ENCODE measurements at regions not wholly inside any gene's neighbourhood (a gene's known extent, or its start where the extent isn't known, plus 50 kb on each side); places are given as distances from the start of the nearest gene placed in this dataset.
A peak's percentile ranks its signal among the peaks of the same experiment; 100 is the strongest.
"Not testable (repeated sequence)": the region's sequence is repeated elsewhere in the genome, so short reads cannot be mapped to it uniquely, and the experiment has no call there.

DNA sequence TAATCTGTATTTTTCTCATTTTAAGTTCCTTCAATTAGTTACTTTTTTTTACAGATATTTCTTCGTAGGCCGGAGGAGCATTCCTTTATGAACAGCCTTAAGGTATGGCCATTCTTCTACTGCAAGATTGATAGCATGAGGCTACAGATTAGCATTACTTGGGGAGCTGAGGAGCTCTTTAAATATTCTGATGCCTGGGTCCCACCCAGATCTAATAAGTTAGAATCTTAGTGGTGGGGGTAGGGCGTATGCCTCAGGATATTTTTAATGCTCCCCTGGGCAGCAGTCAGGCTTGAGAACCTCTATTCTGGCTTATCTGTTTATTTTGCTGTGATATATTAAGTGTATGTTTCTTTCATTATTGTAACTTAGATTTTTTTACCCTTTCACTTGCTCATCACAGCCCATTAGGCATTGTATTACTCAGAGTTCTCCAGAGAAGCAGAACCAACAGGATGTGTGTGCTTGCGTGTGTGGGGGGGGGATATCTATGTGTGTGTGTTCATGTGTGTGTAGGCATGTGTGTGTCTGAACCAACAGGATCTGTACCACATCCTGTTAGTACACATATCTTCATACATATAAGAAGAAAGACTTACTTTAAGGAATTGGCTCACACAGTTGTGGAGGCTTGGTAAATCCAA, 91.8 kb upstream of the MTAP start:
- Mint-ChIP-seq H3K4me1 (no peaks in the 10 kb centered on the region), H3K9me3 (no peaks in the 10 kb centered on the region), H3K36me3 (no peaks in the 10 kb centered on the region), H3K4me3 (peak overlapping the region in 1 of 8 donors; percentile 35), H3K27me3 (peaks cover 17 to 43% (median 26%) of the 10 kb centered on the region in 3 donors), H3K27ac (peak overlapping the region in 1 of 6 donors; percentile 54)
- DNase-seq: no peak
- ATAC-seq (ENCODE audit: low read depth in 2 of 2): no peak

DNA sequence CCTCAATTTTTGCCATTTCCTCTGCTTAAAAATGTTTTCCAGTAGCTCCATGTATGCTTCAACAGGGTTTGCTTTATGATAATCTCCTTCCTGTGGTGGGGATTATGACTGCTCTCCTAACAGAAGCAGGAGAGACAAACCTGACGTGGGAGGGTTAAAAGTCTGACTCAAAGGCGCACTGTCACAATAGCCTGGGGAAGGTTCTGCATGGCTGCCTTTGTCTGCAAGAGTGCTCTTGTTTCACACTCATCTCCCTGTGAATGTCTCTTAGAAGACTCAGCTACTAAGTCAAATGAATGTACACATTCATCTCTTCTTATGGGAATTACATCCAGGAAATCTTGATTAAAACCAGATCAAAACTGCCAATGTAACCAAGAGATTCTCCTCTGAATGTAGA, 90.9 kb upstream of the MTAP start:
- no peaks in the 10 kb centered on the region for H3K9me3 Mint-ChIP-seq
- peaks cover 21 to 43% (median 33%) of the 10 kb centered on the region in 3 donors for H3K27me3 Mint-ChIP-seq
- DNase-seq: no peak
- ATAC-seq (ENCODE audit: low read depth in 2 of 2): no peak
- no peak overlapping the region for H3K4me3 Mint-ChIP-seq
- no peak overlapping the region for H3K27ac Mint-ChIP-seq
- H3K4me1 Mint-ChIP-seq: no peaks in the 10 kb centered on the region
- no peaks in the 10 kb centered on the region for H3K36me3 Mint-ChIP-seq

DNA sequence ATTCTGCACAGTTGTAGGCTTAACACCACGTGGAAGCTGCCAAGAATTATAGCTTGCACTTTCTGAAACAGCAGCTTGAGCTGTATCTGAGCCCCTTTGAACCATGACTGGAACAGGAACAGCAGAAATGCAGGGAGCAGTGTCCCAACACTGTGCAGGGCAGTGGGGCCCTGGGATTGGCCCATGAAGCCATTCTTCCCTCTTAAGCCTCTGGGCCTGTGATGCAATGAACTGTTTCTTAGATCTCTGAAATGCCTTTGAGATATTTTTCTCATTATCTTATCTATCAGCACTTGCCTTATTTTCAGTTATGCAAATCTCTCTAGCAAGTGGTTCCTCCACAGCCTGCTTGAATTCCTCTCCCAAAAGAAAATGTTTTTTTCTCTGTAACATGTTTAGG, 87.0 kb upstream of the MTAP start:
- ATAC-seq (ENCODE audit: low read depth in 2 of 2) (no peak), DNase-seq (no peak)
- Mint-ChIP-seq H3K9me3 (peaks cover 0 to 2% (median 0%) of the 10 kb centered on the region in 7 donors), H3K27ac (peak overlapping the region in 1 of 6 donors; percentile 30), H3K36me3 (no peaks in the 10 kb centered on the region), H3K27me3 (peaks cover 24 to 49% (median 33%) of the 10 kb centered on the region in 3 donors), H3K4me3 (no peak overlapping the region), H3K4me1 (no peaks in the 10 kb centered on the region)

DNA sequence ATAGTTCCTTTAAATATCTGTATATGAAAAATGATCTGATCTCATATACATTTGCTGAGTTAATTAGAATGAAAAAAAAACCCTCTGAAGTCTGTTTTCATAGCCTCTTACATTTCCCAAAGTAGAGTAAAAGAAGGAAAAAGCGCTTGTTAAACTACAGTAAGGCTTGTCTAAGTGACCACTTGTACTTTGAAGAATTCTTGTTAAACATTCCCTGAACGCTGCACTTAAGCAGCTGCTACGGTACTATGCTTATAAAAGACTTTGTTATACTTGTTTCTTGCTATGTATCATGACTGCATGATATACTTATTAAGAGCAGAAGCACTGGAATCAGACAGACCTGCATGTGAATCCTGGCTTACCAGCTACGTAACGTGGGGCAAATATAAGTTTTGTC, 81.7 kb upstream of the MTAP start:
- Mint-ChIP-seq H3K9me3 (peaks cover 0 to 4% (median 2%) of the 10 kb centered on the region in 7 donors), H3K4me1 (no peaks in the 10 kb centered on the region), H3K36me3 (no peaks in the 10 kb centered on the region), H3K27ac (no peak overlapping the region), H3K27me3 (peaks cover 28 to 54% (median 49%) of the 10 kb centered on the region in 3 donors), H3K4me3 (no peak overlapping the region)
- ATAC-seq (ENCODE audit: low read depth in 2 of 2) (no peak), DNase-seq (no peak)

DNA sequence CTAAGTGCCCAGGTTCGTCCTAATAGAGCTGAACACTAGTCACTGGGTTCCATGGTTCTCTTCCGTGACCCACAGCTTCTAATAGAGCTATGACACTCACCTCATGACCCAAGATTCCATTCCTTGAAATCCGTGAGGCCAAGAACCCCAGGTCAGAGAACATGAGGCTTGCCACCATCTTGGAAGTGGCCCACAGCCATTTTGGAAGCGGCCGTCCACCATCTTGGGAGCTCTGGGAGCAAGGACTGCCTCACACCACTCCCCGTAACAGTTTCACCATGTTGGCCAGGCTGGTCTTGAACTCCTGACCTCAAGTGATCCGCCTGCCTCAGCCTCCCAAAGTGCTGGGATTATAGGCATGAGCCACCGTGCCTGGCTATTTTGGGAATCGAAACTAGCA, 75.0 kb upstream of the MTAP start:
- not testable (repeated sequence) for H3K9me3 Mint-ChIP-seq, DNase-seq

DNA sequence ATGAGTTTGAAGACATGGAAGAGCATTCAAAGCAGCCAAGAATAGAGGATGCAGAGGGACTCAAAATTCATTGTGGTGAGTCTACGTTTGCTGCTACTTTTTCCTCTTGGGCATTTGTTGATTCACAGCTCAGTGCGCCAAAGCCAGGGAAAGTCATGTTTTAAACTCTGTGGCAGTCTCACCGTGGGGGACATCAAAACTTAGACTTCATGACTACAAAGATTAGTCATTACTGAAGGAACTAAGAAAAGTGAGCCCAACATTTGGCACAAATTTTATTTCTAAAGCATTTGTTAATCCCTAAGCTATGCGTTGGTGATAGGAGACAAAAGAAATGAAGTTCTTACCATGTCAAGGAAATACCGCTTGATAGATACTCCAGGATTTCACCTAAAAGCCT, 73.7 kb upstream of the MTAP start:
- no peak overlapping the region for H3K27ac Mint-ChIP-seq
- no peak for ATAC-seq (ENCODE audit: low read depth in 2 of 2)
- peaks cover 13 to 21% (median 14%) of the 10 kb centered on the region in 3 donors for H3K27me3 Mint-ChIP-seq
- H3K4me1 Mint-ChIP-seq: no peaks in the 10 kb centered on the region
- peaks cover 0 to 13% (median 2%) of the 10 kb centered on the region in 7 donors for H3K9me3 Mint-ChIP-seq
- no peak for DNase-seq
- H3K36me3 Mint-ChIP-seq: peaks cover 0 to 8% of the 10 kb centered on the region in 2 donors
- no peak overlapping the region for H3K4me3 Mint-ChIP-seq

More for the DNA sequence above, 75.0 kb upstream of the MTAP start:
- H3K36me3 Mint-ChIP-seq; H3K27ac Mint-ChIP-seq; ATAC-seq (ENCODE audit: low read depth in 2 of 2); H3K4me1 Mint-ChIP-seq: not testable (repeated sequence)
- Mint-ChIP-seq H3K27me3 (peaks cover 15 to 17% (median 15%) of the 10 kb centered on the region in 3 donors), H3K4me3 (peak overlapping the region in 1 of 8 donors; percentile 44)

DNA sequence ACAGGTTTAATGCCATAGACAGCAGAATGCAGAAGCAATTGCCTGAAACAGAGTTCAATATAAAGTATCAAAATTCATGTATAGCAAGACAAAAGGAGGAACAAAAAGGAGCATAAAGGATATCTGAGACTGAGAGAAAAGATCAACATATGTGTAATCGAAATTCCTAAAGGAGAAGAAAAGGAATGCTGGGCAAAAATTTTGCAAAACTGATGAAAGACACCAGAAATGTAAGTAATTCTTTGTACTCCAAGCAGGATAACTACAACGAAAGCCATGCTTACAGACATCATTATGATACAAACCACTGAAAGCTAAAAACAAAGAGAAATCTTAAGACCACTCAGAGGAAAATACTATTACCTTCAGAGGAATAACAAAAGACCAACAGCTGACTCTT, 72.8 kb upstream of the MTAP start:
- Mint-ChIP-seq H3K4me3 (no peak overlapping the region), H3K27me3 (peaks cover 9 to 18% (median 12%) of the 10 kb centered on the region in 3 donors), H3K4me1 (no peaks in the 10 kb centered on the region), H3K9me3 (peaks cover 0 to 13% (median 2%) of the 10 kb centered on the region in 7 donors), H3K27ac (peak overlapping the region in 1 of 6 donors; percentile 78), H3K36me3 (peaks cover 0 to 8% of the 10 kb centered on the region in 2 donors)
- no peak for DNase-seq
- ATAC-seq (ENCODE audit: low read depth in 2 of 2): no peak

DNA sequence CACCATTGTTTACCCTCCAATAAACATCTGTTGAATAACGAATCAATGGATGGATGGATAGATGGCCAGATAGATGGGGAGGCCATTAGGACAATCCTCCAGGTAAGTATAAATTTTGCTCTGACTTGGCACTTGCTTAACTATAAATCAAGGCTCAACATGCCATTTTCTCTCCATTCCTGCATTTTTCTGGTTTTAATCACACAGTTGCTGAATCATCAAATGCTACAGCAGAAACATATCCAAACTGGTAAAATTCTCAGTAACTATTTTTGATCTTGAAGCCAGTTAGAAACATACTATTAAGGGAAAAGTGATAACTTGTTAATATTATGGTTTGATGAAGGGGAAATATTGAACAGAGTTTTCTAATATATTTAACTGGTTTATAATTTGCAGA, 71.5 kb upstream of the MTAP start:
- H3K4me1 Mint-ChIP-seq: no peaks in the 10 kb centered on the region
- peaks cover 0 to 13% (median 2%) of the 10 kb centered on the region in 7 donors for H3K9me3 Mint-ChIP-seq
- H3K27me3 Mint-ChIP-seq: peaks cover 4 to 8% (median 7%) of the 10 kb centered on the region in 3 donors
- no peak for ATAC-seq (ENCODE audit: low read depth in 2 of 2)
- H3K4me3 Mint-ChIP-seq: no peak overlapping the region
- no peak overlapping the region for H3K27ac Mint-ChIP-seq
- DNase-seq: no peak
- H3K36me3 Mint-ChIP-seq: peaks cover 0 to 8% of the 10 kb centered on the region in 2 donors

DNA sequence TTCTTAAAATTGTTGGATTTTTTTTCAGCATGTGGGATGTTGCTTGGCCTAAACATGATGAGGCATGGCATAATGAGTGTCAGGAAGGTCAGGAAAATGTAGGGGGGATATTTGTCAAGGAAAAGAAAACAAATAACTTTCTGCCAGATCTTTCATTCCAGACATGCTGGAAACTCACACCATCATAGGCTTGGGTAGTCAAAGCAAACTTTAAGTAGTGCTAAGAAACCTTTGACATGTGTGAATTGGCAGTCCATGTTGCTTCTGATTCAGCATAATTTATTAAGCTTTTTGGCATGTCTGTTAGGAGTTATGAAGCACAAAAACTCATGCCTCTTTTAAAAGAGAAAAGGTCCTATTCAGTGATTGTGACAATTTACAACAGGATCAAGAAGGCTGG, 61.3 kb upstream of the MTAP start:
- H3K27ac Mint-ChIP-seq: no peak overlapping the region
- ATAC-seq (ENCODE audit: low read depth in 2 of 2): no peak
- no peaks in the 10 kb centered on the region for H3K4me1 Mint-ChIP-seq
- no peaks in the 10 kb centered on the region for H3K36me3 Mint-ChIP-seq
- H3K4me3 Mint-ChIP-seq: no peak overlapping the region
- H3K9me3 Mint-ChIP-seq: no peaks in the 10 kb centered on the region
- no peak for DNase-seq
- peaks cover 12 to 28% (median 25%) of the 10 kb centered on the region in 3 donors for H3K27me3 Mint-ChIP-seq

DNA sequence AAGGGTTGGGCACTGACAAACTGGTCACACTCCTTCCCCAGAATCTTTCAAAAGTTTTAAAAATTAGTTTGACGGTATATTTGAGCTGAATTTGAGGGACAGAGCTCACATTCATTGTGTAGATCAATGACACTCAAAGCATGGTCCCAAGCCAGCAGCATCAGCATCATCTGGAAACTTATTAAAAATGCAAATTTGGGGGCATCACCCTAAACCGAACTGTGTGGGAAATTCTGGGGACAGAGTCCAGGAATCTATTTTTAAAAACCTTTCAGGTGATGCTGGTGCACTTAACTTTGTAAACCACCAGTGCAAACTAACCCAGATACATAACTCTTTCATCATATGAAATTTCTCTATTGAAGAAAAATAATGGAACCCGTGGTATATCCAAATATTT, 58.1 kb upstream of the MTAP start:
- Mint-ChIP-seq H3K36me3 (no peaks in the 10 kb centered on the region), H3K27ac (no peak overlapping the region), H3K4me1 (no peaks in the 10 kb centered on the region), H3K9me3 (no peaks in the 10 kb centered on the region), H3K4me3 (no peak overlapping the region), H3K27me3 (peaks cover 22 to 33% (median 25%) of the 10 kb centered on the region in 3 donors)
- ATAC-seq (ENCODE audit: low read depth in 2 of 2) (no peak), DNase-seq (no peak)

DNA sequence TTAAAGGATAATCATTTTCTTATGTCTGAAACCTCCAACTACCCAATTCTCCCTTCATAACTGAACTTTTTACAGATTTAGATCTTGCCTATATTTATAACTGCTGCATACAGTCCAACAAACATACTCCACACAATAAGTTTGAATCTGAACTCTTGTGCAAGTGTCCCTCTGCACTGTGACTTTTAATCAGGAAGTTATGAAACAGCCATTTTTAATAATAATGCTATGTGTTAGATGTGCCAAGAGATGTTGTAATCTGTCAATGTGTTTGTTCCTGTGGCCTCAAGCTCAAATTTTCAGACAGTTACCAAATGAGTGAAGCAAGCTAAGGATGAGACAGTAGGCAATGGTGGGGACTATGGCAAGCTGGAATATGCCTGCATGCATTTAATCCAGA, 57.6 kb upstream of the MTAP start:
- Mint-ChIP-seq H3K27ac (no peak overlapping the region), H3K27me3 (peaks cover 20 to 33% (median 25%) of the 10 kb centered on the region in 3 donors), H3K4me3 (no peak overlapping the region), H3K9me3 (no peaks in the 10 kb centered on the region), H3K4me1 (no peaks in the 10 kb centered on the region), H3K36me3 (no peaks in the 10 kb centered on the region)
- DNase-seq (no peak), ATAC-seq (ENCODE audit: low read depth in 2 of 2) (no peak)

DNA sequence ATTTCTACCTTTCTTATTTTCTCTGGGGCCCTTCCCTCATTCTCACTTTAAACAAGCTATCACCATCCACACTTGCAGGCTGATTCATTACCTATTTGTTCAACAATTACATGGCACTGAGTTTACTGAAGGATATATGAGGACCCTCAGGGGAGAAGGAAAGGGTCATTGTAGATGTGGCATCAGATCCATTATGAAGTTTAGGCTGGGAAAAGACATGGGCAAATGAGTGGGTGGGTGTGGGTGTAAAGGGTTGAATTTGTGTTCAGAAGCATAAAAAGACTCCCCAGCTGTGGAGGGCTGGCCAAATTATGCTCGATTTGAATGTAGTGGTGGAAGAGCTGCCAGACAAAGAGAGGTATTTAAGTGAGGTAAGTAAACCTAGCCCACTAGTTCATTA, 55.9 kb upstream of the MTAP start:
- Mint-ChIP-seq H3K9me3 (no peaks in the 10 kb centered on the region), H3K27ac (no peak overlapping the region), H3K36me3 (no peaks in the 10 kb centered on the region), H3K4me1 (no peaks in the 10 kb centered on the region), H3K27me3 (peaks cover 19 to 34% (median 29%) of the 10 kb centered on the region in 3 donors), H3K4me3 (no peak overlapping the region)
- DNase-seq: no peak
- no peak for ATAC-seq (ENCODE audit: low read depth in 2 of 2)

DNA sequence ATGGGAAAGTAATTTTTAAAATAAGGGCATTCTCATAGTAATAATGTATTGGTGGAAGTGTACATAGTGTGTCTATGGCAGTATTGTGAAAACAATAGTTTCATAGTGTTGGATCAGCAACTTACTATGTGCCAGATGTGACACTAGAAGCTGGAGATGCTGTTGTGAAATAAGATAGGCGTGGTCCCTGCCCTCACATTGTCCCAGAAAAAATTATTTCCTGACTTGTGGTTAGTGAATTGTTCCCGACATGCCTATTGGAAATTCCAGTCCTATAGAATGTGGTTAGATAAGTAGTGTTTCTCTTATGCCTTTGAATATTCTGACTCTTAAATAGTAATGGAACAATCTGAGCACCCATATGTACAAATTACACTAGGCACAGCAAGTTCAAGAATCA, 55.3 kb upstream of the MTAP start:
- H3K27me3 Mint-ChIP-seq: peaks cover 19 to 34% (median 27%) of the 10 kb centered on the region in 3 donors
- no peak overlapping the region for H3K27ac Mint-ChIP-seq
- H3K4me1 Mint-ChIP-seq: no peaks in the 10 kb centered on the region
- ATAC-seq (ENCODE audit: low read depth in 2 of 2) (no peak), DNase-seq (no peak)
- H3K9me3 Mint-ChIP-seq: no peaks in the 10 kb centered on the region
- no peak overlapping the region for H3K4me3 Mint-ChIP-seq
- H3K36me3 Mint-ChIP-seq: no peaks in the 10 kb centered on the region

DNA sequence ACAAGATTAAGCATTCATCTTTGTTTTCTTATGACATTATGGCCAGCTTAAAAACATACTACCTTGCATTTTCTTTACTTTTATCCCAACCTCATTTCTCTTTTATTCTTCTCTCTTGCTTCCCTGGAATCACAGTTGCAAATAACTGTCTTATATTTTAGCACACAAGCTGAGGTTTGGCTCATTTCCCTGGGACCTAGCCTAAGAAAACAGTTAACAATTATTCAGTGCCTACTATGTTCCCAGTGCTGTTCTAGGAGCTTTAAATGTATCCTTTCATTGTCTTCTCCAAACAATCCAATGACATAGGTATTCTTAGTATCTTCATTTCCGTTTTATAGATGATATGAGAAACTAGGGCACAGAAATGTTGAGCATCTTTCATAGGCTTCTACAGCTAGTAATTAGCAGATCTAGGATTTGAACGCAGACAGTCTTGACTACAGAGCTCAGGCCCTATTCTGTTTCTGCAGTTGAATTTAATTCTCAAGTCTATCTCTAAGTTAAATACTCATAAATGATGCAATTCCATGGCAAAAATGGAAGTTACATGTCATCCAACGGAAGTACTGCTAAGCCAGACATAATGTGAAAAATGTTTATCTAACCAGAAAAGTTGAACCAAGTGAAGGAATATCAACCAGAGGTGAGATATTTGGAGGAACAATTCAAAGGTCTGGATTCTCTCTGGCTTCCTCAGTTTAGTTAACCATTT, 52.3 kb upstream of the MTAP start:
- peaks cover 20 to 28% (median 22%) of the 10 kb centered on the region in 3 donors for H3K27me3 Mint-ChIP-seq
- H3K9me3 Mint-ChIP-seq: peaks cover 0 to 3% (median 0%) of the 10 kb centered on the region in 7 donors
- H3K4me3 Mint-ChIP-seq: no peak overlapping the region
- no peak for ATAC-seq (ENCODE audit: low read depth in 2 of 2)
- no peaks in the 10 kb centered on the region for H3K4me1 Mint-ChIP-seq
- H3K27ac Mint-ChIP-seq: no peak overlapping the region
- no peak for DNase-seq
- H3K36me3 Mint-ChIP-seq: no peaks in the 10 kb centered on the region

Measured in naive B cell (primary cell).